LNCAP (cell line): ENCODE measurements at regions not wholly inside any gene's neighbourhood (a gene's known extent, or its start where the extent isn't known, plus 50 kb on each side); places are given as distances from the start of the nearest gene placed in this dataset.

ENCODE experiments used
- TF ChIP-seq, protein P1 (sequence below): fragments of 450-650 bp; IDR thresholded peaks from 2 replicates; pipeline ENCODE4 v1.5.1; 2017; ENCODE audit warnings: mild to moderate bottlenecking

DNA sequence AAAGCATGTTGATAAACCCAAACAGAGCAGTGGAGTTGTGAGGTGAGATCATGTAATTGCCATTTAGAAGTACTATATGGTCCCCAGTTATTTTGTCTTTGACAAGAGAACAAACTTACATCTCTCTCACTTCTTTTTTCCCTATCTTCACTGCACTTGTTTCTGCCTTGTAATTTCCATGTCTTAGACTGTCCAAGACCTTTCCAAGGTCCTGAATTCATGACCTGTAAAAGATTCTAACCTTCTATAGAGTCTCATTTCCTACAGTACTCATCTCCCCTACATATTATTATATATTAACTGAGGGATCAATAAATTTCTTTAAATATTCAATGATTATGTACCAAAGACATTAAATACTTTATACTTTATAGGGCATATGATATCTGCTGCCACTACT lies 295.3 kb upstream of the KIF2B start:
- TF ChIP-seq, protein P1, sequence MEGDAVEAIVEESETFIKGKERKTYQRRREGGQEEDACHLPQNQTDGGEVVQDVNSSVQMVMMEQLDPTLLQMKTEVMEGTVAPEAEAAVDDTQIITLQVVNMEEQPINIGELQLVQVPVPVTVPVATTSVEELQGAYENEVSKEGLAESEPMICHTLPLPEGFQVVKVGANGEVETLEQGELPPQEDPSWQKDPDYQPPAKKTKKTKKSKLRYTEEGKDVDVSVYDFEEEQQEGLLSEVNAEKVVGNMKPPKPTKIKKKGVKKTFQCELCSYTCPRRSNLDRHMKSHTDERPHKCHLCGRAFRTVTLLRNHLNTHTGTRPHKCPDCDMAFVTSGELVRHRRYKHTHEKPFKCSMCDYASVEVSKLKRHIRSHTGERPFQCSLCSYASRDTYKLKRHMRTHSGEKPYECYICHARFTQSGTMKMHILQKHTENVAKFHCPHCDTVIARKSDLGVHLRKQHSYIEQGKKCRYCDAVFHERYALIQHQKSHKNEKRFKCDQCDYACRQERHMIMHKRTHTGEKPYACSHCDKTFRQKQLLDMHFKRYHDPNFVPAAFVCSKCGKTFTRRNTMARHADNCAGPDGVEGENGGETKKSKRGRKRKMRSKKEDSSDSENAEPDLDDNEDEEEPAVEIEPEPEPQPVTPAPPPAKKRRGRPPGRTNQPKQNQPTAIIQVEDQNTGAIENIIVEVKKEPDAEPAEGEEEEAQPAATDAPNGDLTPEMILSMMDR = no peak

DNA sequence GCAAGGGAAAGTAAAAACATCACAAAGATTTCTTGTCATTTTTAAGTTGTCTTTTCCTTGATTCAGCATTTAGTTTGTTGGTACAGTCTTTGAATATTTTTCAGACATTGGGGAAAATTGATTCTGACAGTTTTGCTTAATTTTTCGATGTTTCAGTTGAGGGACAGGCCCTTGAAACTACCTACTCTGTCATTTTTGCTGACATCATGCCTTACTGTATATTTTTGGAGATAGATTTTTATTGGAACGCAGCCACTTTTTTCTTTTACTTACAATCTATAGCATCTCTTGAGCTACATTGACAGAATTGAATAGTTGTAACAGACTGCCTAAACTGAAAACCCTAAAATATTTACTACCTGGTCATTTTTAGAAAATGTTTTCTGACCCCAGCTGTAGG lies 297.1 kb upstream of the KIF2B start:
- TF ChIP-seq, protein P1 = no peak

DNA sequence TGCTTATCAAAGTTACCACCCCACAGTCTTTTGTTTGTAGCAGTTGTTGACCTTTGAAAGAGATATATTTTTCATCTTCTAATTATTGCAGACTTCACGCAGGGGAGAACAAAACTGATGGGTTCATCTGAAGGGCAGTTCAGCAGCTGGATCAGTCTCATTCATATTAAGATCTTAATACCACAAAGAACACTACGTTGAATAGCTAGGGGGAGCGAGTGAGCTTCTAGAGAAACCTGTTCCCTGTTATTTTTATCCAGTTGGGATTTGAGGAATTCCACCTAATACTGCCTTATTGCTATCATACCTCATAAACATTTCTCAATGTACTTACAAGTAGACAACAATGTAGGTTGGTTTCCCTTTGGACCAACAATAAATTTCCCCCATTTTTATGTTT lies 306.1 kb upstream of the KIF2B start:
- TF ChIP-seq, protein P1 = no peak

DNA sequence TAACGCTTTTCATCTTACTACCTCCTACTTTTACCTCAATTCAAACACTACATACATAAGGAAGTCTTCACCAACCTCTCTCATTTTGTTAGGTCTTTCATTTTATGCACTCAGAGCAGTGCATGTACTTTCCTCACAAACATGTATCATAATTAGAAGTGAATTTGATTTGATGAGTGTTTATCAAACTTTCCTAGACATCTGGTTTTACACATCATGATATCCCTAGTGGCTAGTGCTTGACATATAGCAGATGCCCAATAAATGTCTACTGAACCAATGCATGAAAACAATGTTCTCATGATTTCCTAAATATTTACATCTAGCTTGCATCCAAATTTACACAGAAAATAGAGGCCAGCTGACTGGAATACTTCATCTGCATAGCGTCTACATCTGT lies 323.4 kb upstream of the KIF2B start:
- TF ChIP-seq, protein P1 = no peak

DNA sequence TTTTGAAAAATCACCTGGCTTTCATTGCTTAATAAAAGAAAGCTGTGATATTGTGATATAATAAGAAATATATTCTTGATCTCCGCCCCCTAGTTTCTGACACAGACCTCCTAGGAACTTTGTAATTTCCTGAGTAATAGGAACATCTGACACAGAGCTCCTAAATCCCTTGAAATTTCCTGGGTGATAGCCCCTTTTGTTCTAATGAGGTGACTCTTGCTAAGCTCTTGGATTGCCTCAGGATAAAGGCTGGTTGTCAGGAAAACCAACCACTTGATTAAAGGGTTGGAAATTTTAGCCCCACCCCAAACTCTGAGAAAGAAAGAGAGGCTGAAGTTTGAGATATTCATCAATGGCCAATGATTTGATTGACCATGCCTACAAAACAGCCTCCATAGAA lies 326.4 kb upstream of the KIF2B start:
- TF ChIP-seq, protein P1 = no peak

DNA sequence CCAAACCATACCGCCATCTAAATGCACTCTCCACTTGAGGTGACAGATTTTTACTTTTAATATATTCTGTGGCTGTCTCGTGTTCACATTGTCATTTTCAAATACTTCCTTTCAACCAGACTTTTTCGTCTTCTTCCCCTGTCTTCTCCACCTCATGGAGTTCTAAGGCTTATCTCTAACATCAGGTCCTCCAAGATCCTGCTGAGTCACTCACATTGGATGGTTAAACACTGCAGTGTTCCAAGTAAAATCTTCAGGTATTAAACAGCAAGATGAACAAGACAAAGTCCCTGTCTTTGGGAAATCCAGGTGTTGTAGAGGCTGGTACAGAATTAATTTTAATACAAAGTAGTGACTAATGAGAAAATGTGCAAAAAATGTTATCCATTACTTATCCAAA lies 330.2 kb upstream of the KIF2B start:
- TF ChIP-seq, protein P1 = no peak

DNA sequence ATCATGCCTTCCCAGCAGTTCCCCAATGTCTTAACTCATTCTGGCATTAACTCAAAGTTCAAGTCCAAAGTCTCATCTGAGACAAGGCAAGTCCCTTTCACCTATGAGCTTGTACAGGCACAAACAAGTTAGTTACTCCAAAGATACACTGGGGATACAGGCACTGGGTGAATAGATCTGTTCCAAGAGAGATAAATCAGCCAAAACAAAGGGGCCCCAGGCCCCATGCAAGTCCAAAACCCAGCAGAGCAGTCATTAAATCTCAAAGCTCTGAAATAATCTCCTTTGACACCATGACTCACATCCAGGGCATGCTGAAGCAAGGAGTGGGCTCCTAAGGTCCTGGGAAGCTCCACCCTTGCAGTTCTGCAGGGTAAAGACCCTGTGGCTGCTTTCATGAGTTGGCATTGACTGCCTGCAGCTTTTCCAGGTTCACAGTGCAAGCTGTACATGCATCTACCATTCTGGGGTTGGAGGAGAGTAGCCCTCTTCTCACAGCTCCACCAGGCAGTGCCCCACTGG lies 332.2 kb upstream of the KIF2B start:
- TF ChIP-seq, protein P1 = no peak

DNA sequence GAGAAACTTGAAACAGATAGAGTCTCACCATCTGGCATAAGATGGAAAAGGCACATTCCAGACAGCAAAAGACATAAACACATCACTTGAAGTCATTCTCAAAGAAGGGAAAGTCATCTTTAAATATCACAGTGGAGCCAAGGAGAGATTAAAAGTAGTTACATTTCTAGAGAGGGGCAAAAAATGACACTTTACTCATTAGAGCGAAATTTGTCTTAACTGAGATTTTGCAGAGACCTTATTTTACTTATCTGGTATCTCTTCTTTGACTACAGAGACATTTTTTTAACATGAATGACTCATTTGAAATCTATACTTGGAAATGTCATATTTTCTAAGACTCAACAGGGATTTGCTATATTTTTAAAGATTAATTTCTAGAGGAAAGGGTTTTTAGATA lies 339.0 kb upstream of the KIF2B start:
- TF ChIP-seq, protein P1 = no peak
